Kidney epithelial cell (primary cell): ENCODE measurements at regions not wholly inside any gene's neighbourhood (a gene's known extent, or its start where the extent isn't known, plus 50 kb on each side); places are given as distances from the start of the nearest gene placed in this dataset.

Experiments
- DNase-seq: peaks from one replicate; pipeline ENCODE4 v3.0.0-alpha.2; 2010; ENCODE audit warnings: low read depth
- H3K27me3 ChIP-seq: 2 replicates; pipeline ENCODE4 v1.6.0; 2011; ENCODE audit warnings: low read length; ENCODE audit not compliant: control insufficient read depth, insufficient read depth
- H3K36me3 ChIP-seq: 2 replicates; pipeline ENCODE4 v1.5.1; 2011; ENCODE audit warnings: low read length; ENCODE audit not compliant: control insufficient read depth, insufficient read depth
- H3K4me3 ChIP-seq: 2 replicates; pipeline ENCODE4 v1.5.1; 2011; ENCODE audit warnings: low read depth, mild to moderate bottlenecking, control low read depth, low read length
- TF ChIP-seq, protein P1 (sequence below): IDR thresholded peaks from 2 replicates; pipeline ENCODE4 v1.5.1; 2011; ENCODE audit warnings: mild to moderate bottlenecking, moderate library complexity, low read length, control low read depth, inconsistent platforms; ENCODE audit not compliant: insufficient read depth, poor library complexity, severe bottlenecking

DNA sequence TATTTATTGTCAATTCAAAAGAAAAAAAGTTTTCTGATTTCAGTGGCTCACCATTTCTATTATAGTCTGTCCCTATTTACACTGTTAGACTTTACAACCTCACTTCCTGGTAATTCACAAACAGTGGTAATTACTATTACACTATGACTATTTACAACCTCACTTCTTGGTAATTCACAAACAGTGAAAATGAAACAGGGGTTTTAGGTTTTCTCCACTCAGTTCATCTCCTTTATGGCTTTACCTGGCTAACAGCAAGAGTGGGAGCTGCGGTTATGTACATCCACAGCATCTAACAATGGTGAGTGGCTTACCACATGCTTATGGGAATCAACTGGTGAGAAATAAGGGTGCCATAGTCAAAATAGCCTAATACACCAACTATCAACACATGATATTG lies 166.4 kb downstream of the CASP12 start:
- Histone ChIP-seq H3K27me3 (no peaks in the 10 kb centered on the region), H3K36me3 (no peaks in the 10 kb centered on the region), H3K4me3 (no peak overlapping the region)
- TF ChIP-seq, protein P1, sequence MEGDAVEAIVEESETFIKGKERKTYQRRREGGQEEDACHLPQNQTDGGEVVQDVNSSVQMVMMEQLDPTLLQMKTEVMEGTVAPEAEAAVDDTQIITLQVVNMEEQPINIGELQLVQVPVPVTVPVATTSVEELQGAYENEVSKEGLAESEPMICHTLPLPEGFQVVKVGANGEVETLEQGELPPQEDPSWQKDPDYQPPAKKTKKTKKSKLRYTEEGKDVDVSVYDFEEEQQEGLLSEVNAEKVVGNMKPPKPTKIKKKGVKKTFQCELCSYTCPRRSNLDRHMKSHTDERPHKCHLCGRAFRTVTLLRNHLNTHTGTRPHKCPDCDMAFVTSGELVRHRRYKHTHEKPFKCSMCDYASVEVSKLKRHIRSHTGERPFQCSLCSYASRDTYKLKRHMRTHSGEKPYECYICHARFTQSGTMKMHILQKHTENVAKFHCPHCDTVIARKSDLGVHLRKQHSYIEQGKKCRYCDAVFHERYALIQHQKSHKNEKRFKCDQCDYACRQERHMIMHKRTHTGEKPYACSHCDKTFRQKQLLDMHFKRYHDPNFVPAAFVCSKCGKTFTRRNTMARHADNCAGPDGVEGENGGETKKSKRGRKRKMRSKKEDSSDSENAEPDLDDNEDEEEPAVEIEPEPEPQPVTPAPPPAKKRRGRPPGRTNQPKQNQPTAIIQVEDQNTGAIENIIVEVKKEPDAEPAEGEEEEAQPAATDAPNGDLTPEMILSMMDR: no peak
- DNase-seq: no peak

DNA sequence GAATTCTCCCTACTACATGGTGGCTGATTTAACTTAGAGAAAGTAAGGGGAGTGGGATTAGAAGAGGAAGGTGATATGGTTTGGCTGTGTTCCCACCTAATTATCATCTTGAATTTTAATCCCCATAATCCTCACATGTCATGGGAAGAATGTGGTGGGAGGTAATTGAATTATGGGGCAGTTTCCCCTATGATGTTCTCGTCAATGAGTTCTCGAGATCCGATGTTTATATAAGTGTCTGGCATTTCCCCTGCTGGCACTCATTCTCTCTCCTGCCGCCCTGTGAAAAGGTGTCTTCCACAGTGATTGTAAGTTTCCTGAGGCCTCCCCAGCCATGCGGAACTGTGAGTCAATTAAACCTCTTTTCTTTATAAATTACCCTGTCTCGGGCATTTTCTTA lies 169.3 kb downstream of the CASP12 start:
- no peak for DNase-seq
- Histone ChIP-seq H3K36me3 (no peaks in the 10 kb centered on the region), H3K27me3 (no peaks in the 10 kb centered on the region), H3K4me3 (no peak overlapping the region)
- TF ChIP-seq, protein P1: no peak

DNA sequence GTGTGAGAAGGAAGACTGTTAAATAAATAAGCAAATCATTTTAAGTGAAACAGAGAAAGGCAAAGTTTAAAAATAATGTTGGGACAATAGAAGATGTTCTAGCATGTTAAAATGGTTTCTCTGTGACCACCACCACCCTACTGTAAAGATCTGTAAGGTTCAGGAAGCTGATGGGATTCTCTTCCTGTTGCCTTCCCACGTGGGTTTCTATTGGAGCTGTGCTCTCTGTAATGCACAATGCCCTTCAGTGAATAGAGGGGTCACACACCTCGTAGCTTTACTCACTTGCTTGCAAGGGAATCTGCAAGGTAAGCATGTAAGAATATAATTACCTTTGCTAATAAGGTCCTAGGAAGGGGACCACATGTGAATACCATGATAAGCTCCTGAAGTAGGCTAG lies 170.5 kb downstream of the CASP12 start:
- DNase-seq: no peak
- Histone ChIP-seq H3K4me3 (no peak overlapping the region), H3K36me3 (no peaks in the 10 kb centered on the region), H3K27me3 (no peaks in the 10 kb centered on the region)
- TF ChIP-seq, protein P1: no peak

DNA sequence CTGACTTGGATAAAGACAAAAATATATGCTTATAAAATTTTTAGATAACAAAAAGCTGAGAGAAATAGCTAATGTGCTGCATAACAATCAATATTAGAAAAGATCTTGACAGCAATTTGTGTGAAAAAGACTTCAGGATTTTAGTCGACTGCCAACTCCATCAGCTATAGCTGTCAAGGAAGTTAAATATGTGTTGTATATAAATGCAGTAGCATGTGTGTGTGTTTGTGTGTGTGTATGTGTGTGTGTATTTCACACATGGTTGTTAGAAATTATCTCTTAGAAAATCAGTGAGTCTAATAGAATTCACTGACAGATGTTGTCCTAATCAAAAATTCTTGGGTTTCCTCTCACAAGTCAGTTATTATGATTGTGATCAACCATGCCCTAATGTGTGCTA lies 171.2 kb downstream of the CASP12 start:
- no peak overlapping the region for H3K4me3 ChIP-seq
- TF ChIP-seq, protein P1: no peak
- DNase-seq: no peak
- H3K36me3 ChIP-seq: no peaks in the 10 kb centered on the region
- no peaks in the 10 kb centered on the region for H3K27me3 ChIP-seq

DNA sequence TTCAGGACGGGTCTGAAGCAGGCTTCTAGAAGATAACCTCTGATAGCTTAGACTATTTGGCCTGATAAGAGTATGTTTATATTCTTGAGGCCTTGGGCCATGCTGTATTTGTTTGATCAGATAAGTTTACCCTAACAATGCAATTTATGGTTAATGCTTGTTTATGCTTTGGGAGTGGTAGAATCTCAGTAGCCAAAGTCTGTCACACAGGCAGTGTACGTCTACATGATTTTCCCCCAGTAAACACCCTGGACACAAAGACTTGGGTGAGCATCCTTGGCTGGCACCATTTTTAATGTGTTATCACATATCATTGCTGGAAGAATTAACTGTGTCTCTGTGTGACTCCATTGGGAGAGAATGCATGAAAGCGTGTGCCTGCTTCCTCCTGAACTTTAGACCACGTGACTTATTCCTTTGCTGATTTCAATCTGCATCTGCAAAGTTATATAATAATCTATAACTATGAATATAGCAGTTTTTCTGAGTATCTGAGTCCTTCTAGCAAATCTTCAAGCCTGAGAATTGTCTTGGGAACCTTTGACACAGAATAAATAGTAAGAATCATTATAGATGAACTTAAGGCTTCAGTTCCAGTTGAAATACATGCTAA lies 172.4 kb downstream of the CASP12 start:
- no peak for DNase-seq
- Histone ChIP-seq H3K4me3 (no peak overlapping the region), H3K36me3 (no peaks in the 10 kb centered on the region), H3K27me3 (no peaks in the 10 kb centered on the region)
- TF ChIP-seq, protein P1: no peak

DNA sequence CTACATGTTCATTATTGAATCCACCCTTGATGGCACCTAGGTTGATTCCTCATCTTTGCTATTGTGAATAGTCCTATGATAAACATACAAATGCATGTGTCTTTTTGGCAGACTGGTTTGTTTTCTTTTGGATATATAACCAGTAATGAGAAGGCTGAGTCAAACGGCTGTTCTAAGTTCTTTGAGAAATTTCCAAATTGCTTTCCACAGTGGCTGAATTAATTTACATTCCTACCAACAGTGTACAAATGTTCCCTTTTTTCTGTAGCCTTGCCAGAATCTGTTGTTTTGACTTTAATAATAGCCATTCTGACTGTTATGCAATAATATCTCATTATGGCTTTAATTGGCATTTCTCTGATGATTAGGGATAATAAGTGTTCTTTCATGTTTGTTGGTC lies 184.9 kb downstream of the CASP12 start:
- no peaks in the 10 kb centered on the region for H3K27me3 ChIP-seq
- no peak overlapping the region for H3K4me3 ChIP-seq
- TF ChIP-seq, protein P1: no peak
- no peaks in the 10 kb centered on the region for H3K36me3 ChIP-seq
- no peak for DNase-seq
